OCI-LY7 (cell line): ENCODE measurements at regions not wholly inside any gene's neighbourhood (a gene's known extent, or its start where the extent isn't known, plus 50 kb on each side); places are given as distances from the start of the nearest gene placed in this dataset.

Experiments used
- CTCF ChIP-seq: fragments of 200-600 bp; sonication (generic); conservative IDR thresholded peaks from 2 replicates; pipeline ENCODE4 v1.5.1; 2014; ENCODE audit warnings: mild to moderate bottlenecking, antibody characterized with exemption, low read length, moderate library complexity, mixed read lengths
- EZH2phosphoT487 ChIP-seq: fragments of 200-600 bp; sonication (generic); IDR thresholded peaks from 2 replicates; pipeline ENCODE4 v1.6.1; 2018; ENCODE audit warnings: low read depth, borderline replicate concordance, mild to moderate bottlenecking, mixed run types, antibody characterized with exemption, low read length, moderate library complexity, mixed read lengths

- TF ChIP-seq CTCF = no peak
- no peak for TF ChIP-seq EZH2phosphoT487
These were observed 59.5 kb upstream of the KY start for GRCh38 chr3:134710313-134710680.
